RWPE2 (cell line): ENCODE measurements at regions not wholly inside any gene's neighbourhood (a gene's known extent, or its start where the extent isn't known, plus 50 kb on each side); places are given as distances from the start of the nearest gene placed in this dataset.
"Not testable (repeated sequence)": the region's sequence is repeated elsewhere in the genome, so short reads cannot be mapped to it uniquely, and the experiment has no call there.

Experiments used
- ATAC-seq: fragments of 200-7000 bp; cut with Tn5 transposase; 3 replicates; pipeline ENCODE4 v1.9.1; 2021; ENCODE audit warnings: low read depth
- DNase-seq: peaks from one replicate; pipeline ENCODE4 v3.0.0-alpha.2; 2020; ENCODE audit warnings: low spot score
- H3K27ac ChIP-seq: fragments of 450-650 bp; 2 replicates; pipeline ENCODE4 v1.5.1; 2017; ENCODE audit warnings: mild to moderate bottlenecking; ENCODE audit not compliant: poor library complexity, severe bottlenecking
- H3K27me3 ChIP-seq: fragments of 250-450 bp; sonication (Bioruptor Pico); 2 replicates; pipeline ENCODE4 v1.5.1; 2021; ENCODE audit warnings: mild to moderate bottlenecking, moderate library complexity; ENCODE audit not compliant: insufficient read depth, poor library complexity, severe bottlenecking
- H3K36me3 ChIP-seq: fragments of 250-450 bp; sonication (Bioruptor Pico); 2 replicates; pipeline ENCODE4 v1.5.1; 2020; ENCODE audit warnings: low read depth, mild to moderate bottlenecking, moderate library complexity
- H3K4me1 ChIP-seq: fragments of 250-450 bp; sonication (Bioruptor Pico); 2 replicates; pipeline ENCODE4 v1.5.1; 2021; ENCODE audit warnings: mild to moderate bottlenecking, moderate library complexity; ENCODE audit not compliant: insufficient read depth, poor library complexity, severe bottlenecking
- H3K4me3 ChIP-seq: fragments of 250-450 bp; sonication (Bioruptor Pico); 2 replicates; pipeline ENCODE4 v1.5.1; 2021; ENCODE audit warnings: mild to moderate bottlenecking, moderate library complexity; ENCODE audit not compliant: severe bottlenecking
- H3K9me3 ChIP-seq: fragments of 250-450 bp; sonication (Bioruptor Pico); 2 replicates; pipeline ENCODE4 v1.5.1; 2021; ENCODE audit warnings: mild to moderate bottlenecking, moderate library complexity; ENCODE audit not compliant: severe bottlenecking
- TF ChIP-seq, protein P1 (sequence below): fragments of 450-650 bp; IDR thresholded peaks from one replicate; pipeline ENCODE4 v1.5.1; 2017; ENCODE audit warnings: mild to moderate bottlenecking, moderate library complexity; ENCODE audit not compliant: poor library complexity, severe bottlenecking

DNA sequence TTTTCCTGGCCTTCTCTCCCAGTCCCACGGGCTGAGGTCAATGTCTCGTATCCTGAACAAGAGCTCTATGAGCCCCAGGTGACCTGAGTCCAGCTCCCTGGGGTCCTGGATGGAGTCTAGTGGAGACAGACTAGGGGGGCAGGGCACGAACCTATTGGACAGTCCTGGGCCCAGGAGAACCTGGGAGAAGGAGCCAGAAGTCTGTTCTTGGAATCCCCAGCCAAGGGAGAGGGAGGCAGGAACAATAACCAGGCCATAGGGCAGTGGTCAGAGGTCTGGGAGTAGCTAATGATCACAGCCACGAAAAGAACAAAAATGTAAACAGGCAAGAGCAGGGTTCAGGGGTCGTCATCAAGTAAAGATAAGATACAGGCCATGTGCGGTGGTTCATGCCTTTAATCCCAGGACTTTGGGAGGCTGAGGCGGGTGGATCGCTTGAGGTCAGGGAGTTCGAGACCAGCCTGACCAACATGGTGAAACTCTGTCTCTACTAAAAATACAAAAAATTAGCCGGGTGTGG is 60.8 kb downstream of the COPRS start:
- TF ChIP-seq, protein P1, sequence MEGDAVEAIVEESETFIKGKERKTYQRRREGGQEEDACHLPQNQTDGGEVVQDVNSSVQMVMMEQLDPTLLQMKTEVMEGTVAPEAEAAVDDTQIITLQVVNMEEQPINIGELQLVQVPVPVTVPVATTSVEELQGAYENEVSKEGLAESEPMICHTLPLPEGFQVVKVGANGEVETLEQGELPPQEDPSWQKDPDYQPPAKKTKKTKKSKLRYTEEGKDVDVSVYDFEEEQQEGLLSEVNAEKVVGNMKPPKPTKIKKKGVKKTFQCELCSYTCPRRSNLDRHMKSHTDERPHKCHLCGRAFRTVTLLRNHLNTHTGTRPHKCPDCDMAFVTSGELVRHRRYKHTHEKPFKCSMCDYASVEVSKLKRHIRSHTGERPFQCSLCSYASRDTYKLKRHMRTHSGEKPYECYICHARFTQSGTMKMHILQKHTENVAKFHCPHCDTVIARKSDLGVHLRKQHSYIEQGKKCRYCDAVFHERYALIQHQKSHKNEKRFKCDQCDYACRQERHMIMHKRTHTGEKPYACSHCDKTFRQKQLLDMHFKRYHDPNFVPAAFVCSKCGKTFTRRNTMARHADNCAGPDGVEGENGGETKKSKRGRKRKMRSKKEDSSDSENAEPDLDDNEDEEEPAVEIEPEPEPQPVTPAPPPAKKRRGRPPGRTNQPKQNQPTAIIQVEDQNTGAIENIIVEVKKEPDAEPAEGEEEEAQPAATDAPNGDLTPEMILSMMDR, result no peak
- ATAC-seq (no peak), DNase-seq (no peak)
- Histone ChIP-seq H3K36me3 (no peaks in the 10 kb centered on the region), H3K4me3 (no peak overlapping the region), H3K9me3 (no peaks in the 10 kb centered on the region), H3K4me1 (no peaks in the 10 kb centered on the region), H3K27ac (no peak overlapping the region), H3K27me3 (no peaks in the 10 kb centered on the region)

DNA sequence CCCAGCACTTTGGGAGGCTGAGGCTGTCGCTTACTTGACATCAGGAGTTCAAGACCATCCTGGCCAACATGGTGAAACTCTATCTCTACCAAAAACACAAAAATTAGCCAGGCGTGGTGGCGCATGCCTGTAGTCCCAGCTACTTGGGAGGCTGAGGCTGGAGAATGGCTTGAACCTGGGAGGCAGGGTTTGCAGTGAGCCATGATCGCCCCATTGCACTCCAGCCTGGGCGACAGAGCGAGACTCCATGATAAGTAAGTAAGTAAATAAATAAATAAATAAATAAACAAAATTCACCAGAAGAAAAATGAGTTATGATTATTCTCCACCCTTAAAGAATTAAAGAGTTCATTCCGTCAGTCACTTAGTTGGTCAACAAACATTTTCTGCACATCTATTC is 63.1 kb downstream of the COPRS start:
- H3K36me3 ChIP-seq, H3K27ac ChIP-seq, ATAC-seq, H3K4me3 ChIP-seq, H3K9me3 ChIP-seq, DNase-seq, H3K27me3 ChIP-seq, H3K4me1 ChIP-seq: not testable (repeated sequence)

- Histone ChIP-seq H3K4me1 (peaks cover under 1% of the 10 kb centered on the region), H3K27ac (no peak overlapping the region), H3K36me3 (no peaks in the 10 kb centered on the region), H3K4me3 (no peak overlapping the region), H3K9me3 (no peaks in the 10 kb centered on the region), H3K27me3 (no peaks in the 10 kb centered on the region)
- TF ChIP-seq, protein P1, result no peak
- ATAC-seq (no peak), DNase-seq (no peak)
Measured at GRCh38 chr17:31794111-31794510, 64.9 kb downstream of the COPRS start.

DNA sequence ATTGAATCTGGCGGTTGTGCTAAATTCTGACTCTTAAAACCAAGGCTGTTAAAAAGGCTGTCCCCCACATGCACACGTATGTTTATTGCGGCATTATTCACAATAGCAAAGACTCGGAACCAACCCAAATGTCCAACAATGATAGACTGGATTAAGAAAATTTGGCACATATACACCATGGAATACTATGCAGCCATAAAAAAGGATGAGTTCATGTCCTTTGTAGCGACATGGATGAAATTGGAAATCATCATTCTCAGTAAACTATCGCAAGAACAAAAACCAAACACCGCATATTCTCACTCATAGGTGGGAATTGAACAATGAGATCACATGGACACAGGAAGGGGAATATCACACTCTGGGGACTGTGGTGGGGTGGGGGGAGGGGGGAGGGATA is 65.4 kb downstream of the COPRS start:
- not testable (repeated sequence) for H3K4me3 ChIP-seq, H3K36me3 ChIP-seq, ATAC-seq, H3K27me3 ChIP-seq, DNase-seq, H3K27ac ChIP-seq, H3K4me1 ChIP-seq, H3K9me3 ChIP-seq

DNA sequence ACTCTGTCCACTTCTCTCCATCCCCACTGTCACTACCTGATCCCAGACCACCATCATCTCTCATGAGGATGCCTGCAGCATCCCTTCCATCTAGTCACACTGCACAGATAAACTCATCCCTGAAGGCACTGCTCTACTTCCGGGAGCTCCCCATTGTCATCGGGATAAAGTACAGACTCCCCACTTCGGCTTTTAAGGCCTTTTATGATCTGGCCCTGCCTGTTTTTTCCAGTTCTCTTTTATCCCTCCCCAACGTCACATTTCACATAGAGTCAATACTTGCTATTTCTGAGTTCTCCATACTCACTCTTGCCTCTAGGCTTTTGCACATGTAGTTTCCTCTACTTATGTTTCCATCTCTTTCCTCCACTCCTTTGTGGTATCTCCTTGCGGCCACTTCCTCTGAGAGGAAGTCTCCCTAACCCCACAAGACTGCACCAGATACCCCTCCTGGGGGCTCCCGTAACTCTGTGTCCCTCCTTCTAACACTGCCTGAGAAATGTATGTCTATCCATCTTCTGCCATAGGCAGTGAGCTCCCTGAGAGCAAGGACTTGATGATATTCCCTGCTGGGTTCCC is 66.9 kb downstream of the COPRS start:
- ATAC-seq, result no peak
- H3K4me3 ChIP-seq, result no peak overlapping the region

More for the DNA sequence above, 66.9 kb downstream of the COPRS start:
- H3K36me3 ChIP-seq, result no peaks in the 10 kb centered on the region
- TF ChIP-seq, protein P1, result no peak
- H3K27ac ChIP-seq, result no peak overlapping the region
- H3K27me3 ChIP-seq, result no peaks in the 10 kb centered on the region
- H3K4me1 ChIP-seq, result peaks cover 20% of the 10 kb centered on the region
- no peak for DNase-seq
- no peaks in the 10 kb centered on the region for H3K9me3 ChIP-seq
